CD4-positive, alpha-beta T cell (primary cell): ENCODE measurements at regions not wholly inside any gene's neighbourhood (a gene's known extent, or its start where the extent isn't known, plus 50 kb on each side); places are given as distances from the start of the nearest gene placed in this dataset.
"Not testable (repeated sequence)": the region's sequence is repeated elsewhere in the genome, so short reads cannot be mapped to it uniquely, and the experiment has no call there.

ENCODE experiments used
- ATAC-seq: fragments of 200-7000 bp; cut with Tn5 transposase; one replicate; pipeline ENCODE4 v1.10.0; 2022; ENCODE audit warnings: mild to moderate bottlenecking; ENCODE audit not compliant: poor library complexity
- CTCF ChIA-PET: fragments of 350-600 bp; sonication (Branson Sonifier 250); formaldehyde crosslinking; loops from one replicate; lab custom pipeline; 2021; ENCODE audit warnings: antibody characterized with exemption, inconsistent platforms; lab: Charles Lee
- POLR2A ChIA-PET: fragments of 350-600 bp; sonication (Branson Sonifier 250); formaldehyde crosslinking; loops from one replicate; lab custom pipeline; 2021; ENCODE audit warnings: antibody characterized with exemption, inconsistent platforms; lab: Charles Lee
- DNase-seq, 14 experiments: peaks; one replicate each; pipeline ENCODE4 v3.0.0-alpha.2; 2013 to 2020; ENCODE audit warnings: mixed read lengths in 2 of 14
- H3K27ac ChIP-seq, 2 donors: one replicate each; pipeline versions ENCODE4 v1.5.1 to v1.7.0; 2013; ENCODE audit warnings: low read length in 2 of 2, low read depth in 1 of 2, mild to moderate bottlenecking in 1 of 2
- H3K27me3 ChIP-seq, 2 experiments: 1 replicate in 1 of 2; 2 replicates in 1 of 2; pipeline versions ENCODE4 v1.6.1 to v1.7.0; 2013; ENCODE audit warnings: low read length in 2 of 2, control low read depth in 1 of 2, mild to moderate bottlenecking in 1 of 2, moderate library complexity in 1 of 2; ENCODE audit not compliant: insufficient read depth in 2 of 2, control insufficient read depth in 1 of 2
- H3K36me3 ChIP-seq: one replicate; pipeline ENCODE4 v1.6.1; 2013; ENCODE audit warnings: low read length, control low read depth; ENCODE audit not compliant: insufficient read depth
- H3K4me1 ChIP-seq: one replicate; pipeline ENCODE4 v1.6.1; 2013; ENCODE audit warnings: low read length, control low read depth; ENCODE audit not compliant: insufficient read depth
- H3K4me3 ChIP-seq: one replicate; pipeline ENCODE4 v1.5.1; 2013; ENCODE audit warnings: mild to moderate bottlenecking, low read length, moderate library complexity
- H3K9me3 ChIP-seq, 2 experiments: 1 replicate in 1 of 2; 2 replicates in 1 of 2; pipeline versions ENCODE4 v1.6.1 to v1.7.0; 2013; ENCODE audit warnings: low read length in 2 of 2, mild to moderate bottlenecking in 2 of 2, control low read depth in 1 of 2, moderate library complexity in 1 of 2; ENCODE audit not compliant: control insufficient read depth in 1 of 2, insufficient read depth in 1 of 2
- H3K27ac Mint-ChIP-seq: one replicate; pipeline ENCODE4 v1.8.0; 2020; ENCODE audit warnings: mixed read lengths
- H3K27me3 Mint-ChIP-seq: one replicate; pipeline ENCODE4 v1.8.0; 2021; ENCODE audit warnings: mixed read lengths
- H3K36me3 Mint-ChIP-seq: one replicate; pipeline ENCODE4 v1.8.0; 2021; ENCODE audit warnings: low read depth, mixed read lengths
- H3K4me1 Mint-ChIP-seq: one replicate; pipeline ENCODE4 v1.8.0; 2021; ENCODE audit warnings: low read depth, mixed read lengths
- H3K4me3 Mint-ChIP-seq: one replicate; pipeline ENCODE4 v1.8.0; 2020; ENCODE audit warnings: mild to moderate bottlenecking, mixed read lengths
- H3K9me3 Mint-ChIP-seq: one replicate; pipeline ENCODE4 v1.8.0; 2020; ENCODE audit warnings: mixed read lengths
- intact Hi-C, 2 experiments: fragments of 100-400 bp; cut with DNase I in 1 of 2; cut with micrococcal nuclease in 1 of 2; formaldehyde crosslinking; loops; one replicate each; pipeline versions ENCODE4 v1.15.1 to v1.9.0; 2023 to 2025; cut with DNase I, micrococcal nuclease
- TF ChIP-seq, protein P1 (sequence below): fragments of 200-600 bp; IDR thresholded peaks from one replicate; pipeline ENCODE4 v1.8.0; 2022; ENCODE audit warnings: antibody characterized with exemption, mild to moderate bottlenecking

DNA sequence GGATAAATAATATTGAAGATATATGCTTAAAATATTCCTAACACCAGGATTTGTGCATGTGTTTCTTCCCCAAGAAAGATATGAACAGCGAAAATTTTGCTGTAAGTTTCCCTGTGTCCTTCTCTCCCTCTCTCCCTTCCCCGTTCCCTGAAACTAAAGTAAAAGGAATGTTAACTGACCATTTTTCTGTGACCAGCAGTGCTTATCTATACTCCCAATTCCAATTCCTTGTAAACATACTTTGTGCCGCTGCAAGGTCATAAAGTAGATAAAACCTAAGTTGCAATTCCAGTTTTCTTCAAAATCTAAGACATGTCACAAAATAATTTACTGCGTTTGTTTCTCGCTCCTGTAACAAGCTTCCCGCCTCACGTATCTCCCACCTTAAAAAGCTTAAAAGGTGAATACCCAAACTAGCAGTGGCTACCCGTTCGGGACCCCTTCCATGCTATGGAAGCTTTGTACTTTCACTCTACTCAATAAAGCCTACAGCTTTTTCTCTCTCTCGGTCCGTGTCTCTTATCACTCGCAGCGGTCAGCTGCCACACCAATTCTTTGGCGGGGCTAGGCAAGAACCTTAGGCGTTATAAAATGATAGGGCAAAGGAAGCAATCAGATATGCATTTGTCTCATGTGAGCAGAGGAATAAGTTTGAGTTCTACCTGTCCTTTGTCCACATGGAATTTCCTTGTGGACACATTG, 1798.0 kb downstream of the EFNA5 start:
- ChIA-PET CTCF (no interaction called here), POLR2A (no interaction called here)
- H3K36me3 Mint-ChIP-seq: no peaks in the 10 kb centered on the region
- Histone ChIP-seq H3K27ac (no peak overlapping the region), H3K36me3 (no peaks in the 10 kb centered on the region), H3K4me3 (no peak overlapping the region), H3K4me1 (no peaks in the 10 kb centered on the region), H3K27me3 (no peaks in the 10 kb centered on the region), H3K9me3 (peaks cover 4 to 9% of the 10 kb centered on the region in 2 experiments)
- TF ChIP-seq, protein P1, sequence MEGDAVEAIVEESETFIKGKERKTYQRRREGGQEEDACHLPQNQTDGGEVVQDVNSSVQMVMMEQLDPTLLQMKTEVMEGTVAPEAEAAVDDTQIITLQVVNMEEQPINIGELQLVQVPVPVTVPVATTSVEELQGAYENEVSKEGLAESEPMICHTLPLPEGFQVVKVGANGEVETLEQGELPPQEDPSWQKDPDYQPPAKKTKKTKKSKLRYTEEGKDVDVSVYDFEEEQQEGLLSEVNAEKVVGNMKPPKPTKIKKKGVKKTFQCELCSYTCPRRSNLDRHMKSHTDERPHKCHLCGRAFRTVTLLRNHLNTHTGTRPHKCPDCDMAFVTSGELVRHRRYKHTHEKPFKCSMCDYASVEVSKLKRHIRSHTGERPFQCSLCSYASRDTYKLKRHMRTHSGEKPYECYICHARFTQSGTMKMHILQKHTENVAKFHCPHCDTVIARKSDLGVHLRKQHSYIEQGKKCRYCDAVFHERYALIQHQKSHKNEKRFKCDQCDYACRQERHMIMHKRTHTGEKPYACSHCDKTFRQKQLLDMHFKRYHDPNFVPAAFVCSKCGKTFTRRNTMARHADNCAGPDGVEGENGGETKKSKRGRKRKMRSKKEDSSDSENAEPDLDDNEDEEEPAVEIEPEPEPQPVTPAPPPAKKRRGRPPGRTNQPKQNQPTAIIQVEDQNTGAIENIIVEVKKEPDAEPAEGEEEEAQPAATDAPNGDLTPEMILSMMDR: no peak
- ATAC-seq (no peak), DNase-seq (no peak)
- no peaks in the 10 kb centered on the region for H3K4me1 Mint-ChIP-seq
- intact Hi-C loops: no loop called here
- H3K27ac Mint-ChIP-seq: no peak overlapping the region
- peaks cover 11% of the 10 kb centered on the region for H3K9me3 Mint-ChIP-seq
- H3K27me3 Mint-ChIP-seq: no peaks in the 10 kb centered on the region
- H3K4me3 Mint-ChIP-seq: no peak overlapping the region

DNA sequence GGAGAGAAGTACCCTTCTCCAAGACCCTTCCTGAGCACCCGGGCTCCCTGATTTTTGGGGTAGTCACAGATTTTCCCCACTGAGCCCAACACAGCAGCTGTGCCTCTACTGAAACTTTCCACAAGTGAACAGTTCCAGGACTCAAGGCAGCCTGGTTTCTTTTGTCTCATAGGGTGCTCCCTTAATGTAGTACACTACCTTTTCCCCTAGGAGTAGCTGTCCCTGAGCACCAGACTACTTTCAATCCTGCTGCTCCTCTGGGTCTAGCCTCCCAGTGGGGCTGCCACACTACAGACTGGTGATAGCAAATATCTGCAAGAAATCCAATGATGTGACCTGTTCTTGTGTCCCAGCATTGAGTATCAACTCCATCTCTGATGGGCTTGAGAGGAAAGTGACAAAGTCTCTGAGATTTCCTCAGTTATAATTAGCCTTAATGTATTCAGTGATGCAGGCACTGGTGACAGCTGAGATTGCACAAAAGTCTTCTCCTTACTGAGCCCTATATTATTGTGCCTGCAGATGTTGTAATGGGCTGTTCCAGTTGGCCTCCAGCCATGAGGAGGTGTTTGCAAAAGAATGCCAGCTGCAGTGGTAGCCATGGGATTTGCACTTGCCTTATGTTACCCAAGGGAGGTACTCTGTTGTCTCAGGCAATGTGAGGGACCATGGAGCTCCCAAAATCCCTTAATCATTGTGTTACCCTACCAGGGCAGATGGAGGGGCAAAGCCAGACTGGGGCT, 1802.5 kb downstream of the EFNA5 start:
- CTCF ChIA-PET: no interaction called here
- no peak overlapping the region for H3K4me3 Mint-ChIP-seq
- H3K36me3 ChIP-seq: no peaks in the 10 kb centered on the region
- H3K27me3 Mint-ChIP-seq: no peaks in the 10 kb centered on the region
- H3K4me1 Mint-ChIP-seq: no peaks in the 10 kb centered on the region
- no peaks in the 10 kb centered on the region for H3K4me1 ChIP-seq
- H3K27me3 ChIP-seq: no peaks in the 10 kb centered on the region
- intact Hi-C loops: no loop called here
- DNase-seq (no peak), ATAC-seq (no peak)
- POLR2A ChIA-PET: no interaction called here
- peaks cover 4 to 9% of the 10 kb centered on the region in 2 experiments for H3K9me3 ChIP-seq
- TF ChIP-seq, protein P1: no peak
- H3K27ac Mint-ChIP-seq: no peak overlapping the region
- no peak overlapping the region for H3K27ac ChIP-seq
- H3K4me3 ChIP-seq: no peak overlapping the region
- H3K9me3 Mint-ChIP-seq: peaks cover 15% of the 10 kb centered on the region
- H3K36me3 Mint-ChIP-seq: no peaks in the 10 kb centered on the region

DNA sequence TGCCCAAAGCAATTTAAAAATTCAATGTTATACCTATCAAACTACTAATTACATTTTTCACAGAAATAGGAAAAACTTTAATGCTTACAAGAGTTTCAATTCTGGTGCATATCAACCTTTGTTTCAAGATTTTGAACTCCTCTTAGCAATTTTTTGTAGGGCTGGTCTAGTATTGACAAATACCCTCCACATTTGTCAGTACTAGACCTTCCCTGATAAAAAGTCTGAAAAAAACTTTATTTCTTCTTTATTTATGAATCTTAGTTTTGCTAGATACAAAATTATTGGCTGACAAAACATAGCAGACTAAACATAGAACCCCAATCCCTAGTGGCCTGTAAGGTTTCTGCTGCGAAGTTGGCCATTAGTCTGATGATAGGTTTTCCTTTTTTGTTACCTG, 1804.9 kb downstream of the EFNA5 start:
- H3K36me3 ChIP-seq: no peaks in the 10 kb centered on the region
- H3K27me3 Mint-ChIP-seq: no peaks in the 10 kb centered on the region
- ChIA-PET POLR2A (no interaction called here), CTCF (no interaction called here)
- H3K27me3 ChIP-seq: no peaks in the 10 kb centered on the region
- no peak overlapping the region for H3K4me3 Mint-ChIP-seq
- no peak overlapping the region for H3K4me3 ChIP-seq
- no peak overlapping the region for H3K27ac ChIP-seq
- H3K27ac Mint-ChIP-seq: no peak overlapping the region
- TF ChIP-seq, protein P1: no peak
- intact Hi-C loops: no loop called here
- DNase-seq (no peak), ATAC-seq (no peak)
- peaks cover 8% of the 10 kb centered on the region for H3K9me3 Mint-ChIP-seq
- H3K4me1 Mint-ChIP-seq: no peaks in the 10 kb centered on the region
- no peaks in the 10 kb centered on the region for H3K36me3 Mint-ChIP-seq
- H3K9me3 ChIP-seq: peaks cover 4 to 9% of the 10 kb centered on the region in 2 experiments
- no peaks in the 10 kb centered on the region for H3K4me1 ChIP-seq

DNA sequence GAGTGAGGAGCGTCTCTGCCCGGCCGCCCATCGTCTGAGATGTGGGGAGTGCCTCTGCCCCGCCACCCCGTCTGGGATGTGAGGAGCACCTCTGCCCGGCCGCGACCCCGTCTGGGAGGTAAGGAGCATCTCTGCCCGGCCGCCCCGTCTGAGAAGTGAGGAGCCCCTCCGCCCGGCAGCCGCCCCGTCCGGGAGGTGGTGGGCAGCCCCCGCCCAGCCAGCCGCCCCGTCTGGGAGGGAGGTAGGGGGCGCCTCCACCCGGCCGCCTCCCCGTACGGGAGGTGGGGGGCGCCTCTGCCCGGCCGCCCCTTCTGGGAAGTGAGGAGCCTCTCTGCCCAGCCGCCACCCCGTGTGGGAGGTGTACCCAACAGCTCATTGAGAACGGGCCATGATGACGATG, 1811.4 kb downstream of the EFNA5 start:
- POLR2A ChIA-PET, CTCF ChIA-PET, H3K4me3 ChIP-seq, H3K4me1 ChIP-seq, H3K4me3 Mint-ChIP-seq, H3K36me3 ChIP-seq, H3K27ac Mint-ChIP-seq, H3K4me1 Mint-ChIP-seq, H3K27me3 Mint-ChIP-seq, H3K36me3 Mint-ChIP-seq, H3K27me3 ChIP-seq, intact Hi-C loops, H3K27ac ChIP-seq, ATAC-seq, H3K9me3 ChIP-seq, DNase-seq: not testable (repeated sequence)
- peaks cover 13% of the 10 kb centered on the region for H3K9me3 Mint-ChIP-seq
